NCI-H1694 (cell line): ENCODE measurements at regions not wholly inside any gene's neighbourhood (a gene's known extent, or its start where the extent isn't known, plus 50 kb on each side); places are given as distances from the start of the nearest gene placed in this dataset.
"Not testable (repeated sequence)": the region's sequence is repeated elsewhere in the genome, so short reads cannot be mapped to it uniquely, and the experiment has no call there.

ENCODE experiments used
- DNase-seq: peaks from one replicate; lab custom pipeline; 2025; lab: John Stamatoyannopoulos, UW

GRCh38 chr12:42916143-42916542 lies 326.6 kb upstream of the PRICKLE1 start:
- DNase-seq: no peak

DNA sequence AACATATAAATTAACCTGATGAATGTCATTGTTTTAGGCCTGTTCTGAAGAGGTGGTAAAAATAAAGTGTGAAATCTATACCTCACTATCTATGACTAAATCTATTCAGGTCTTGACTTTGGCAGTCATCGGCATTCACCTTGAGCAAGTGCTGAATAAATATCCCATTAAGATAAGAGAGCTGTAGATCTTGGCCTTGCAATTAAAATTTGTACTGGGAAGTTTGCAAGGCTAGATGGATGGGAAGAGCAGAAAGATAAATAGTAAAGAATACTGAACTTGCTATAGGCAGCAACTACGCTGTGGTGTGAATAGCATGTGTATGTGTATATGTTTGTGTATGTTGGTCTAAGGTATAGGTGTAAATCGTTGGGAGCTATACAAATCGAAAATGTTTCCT lies 325.9 kb upstream of the PRICKLE1 start:
- no peak for DNase-seq

DNA sequence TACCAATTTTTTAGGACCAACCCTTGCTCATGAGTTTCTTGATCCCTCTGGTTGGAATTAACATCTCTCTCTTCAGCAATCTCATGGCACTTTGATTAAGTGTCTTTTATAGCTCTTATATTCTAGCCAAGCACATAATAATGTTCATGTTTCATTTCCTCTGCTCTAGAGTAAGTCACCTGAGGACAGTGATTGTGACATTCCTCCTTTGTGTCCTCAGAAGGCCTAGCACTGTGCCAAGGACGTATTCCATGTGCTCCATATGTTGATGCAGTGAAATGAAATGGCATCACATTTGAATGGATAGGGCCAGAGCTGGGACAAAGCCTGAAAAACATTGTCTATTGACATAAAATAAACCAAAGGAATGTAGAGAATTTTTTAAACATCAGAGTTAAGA lies 322.8 kb upstream of the PRICKLE1 start:
- DNase-seq: no peak

DNA sequence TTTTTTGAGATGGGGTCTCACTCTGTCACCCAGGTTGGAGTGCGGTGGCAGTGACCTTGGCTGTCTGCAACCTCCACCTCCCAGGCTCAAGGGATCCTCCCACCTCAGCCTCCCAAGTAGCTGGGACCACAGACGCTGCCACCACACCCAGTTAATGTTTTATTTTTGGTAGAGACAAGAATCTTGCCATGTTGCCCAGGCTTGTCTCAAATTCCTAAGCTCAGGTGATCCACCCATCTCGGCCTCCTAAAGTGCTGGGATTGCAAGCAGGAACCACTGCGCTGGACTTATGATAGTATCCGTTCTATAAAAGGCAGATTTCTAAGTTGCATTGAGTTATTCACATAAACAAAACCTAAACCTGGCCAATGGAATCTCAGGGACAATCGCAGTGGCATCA lies 321.1 kb upstream of the PRICKLE1 start:
- no peak for DNase-seq

DNA sequence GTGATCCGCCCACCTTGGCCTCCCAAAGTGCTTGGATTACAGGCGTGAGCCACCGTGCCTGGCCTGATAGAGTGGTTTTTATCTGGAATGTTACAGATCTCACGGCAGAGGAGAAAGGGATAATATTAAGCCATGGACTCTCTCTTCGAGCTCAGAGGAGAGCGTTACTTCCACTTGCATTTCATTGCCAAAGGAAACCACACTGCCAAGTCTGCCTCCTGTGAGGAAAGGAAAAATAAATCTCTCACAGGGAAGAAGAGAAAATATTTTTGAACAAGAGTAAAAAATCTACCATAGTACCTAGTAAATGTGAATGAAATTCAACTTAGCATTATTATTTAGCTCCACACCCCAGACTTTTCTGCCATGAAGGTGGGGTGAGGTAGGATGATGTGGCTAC lies 319.2 kb upstream of the PRICKLE1 start:
- no peak for DNase-seq

DNA sequence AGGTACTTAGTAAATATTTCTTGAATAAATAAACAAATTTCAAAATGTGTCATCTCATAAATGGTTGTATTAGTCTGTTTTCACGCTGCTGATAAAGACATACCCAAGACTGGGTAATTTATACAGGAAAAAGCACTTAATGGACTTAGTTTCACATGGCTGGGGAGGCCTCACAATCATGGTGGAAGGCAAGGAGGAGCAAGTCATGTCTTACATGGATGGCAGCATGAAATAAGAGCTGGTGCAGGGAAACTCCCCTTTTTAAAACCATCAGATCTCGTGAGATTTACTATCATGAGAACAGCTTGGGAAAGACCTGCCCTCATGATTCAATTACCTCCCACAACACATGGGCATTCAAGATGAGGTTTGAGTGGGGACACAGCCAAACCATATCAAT lies 317.3 kb upstream of the PRICKLE1 start:
- DNase-seq: not testable (repeated sequence)

- no peak for DNase-seq
Observed at GRCh38 chr12:42905419-42905705, 315.8 kb upstream of the PRICKLE1 start.

- no peak for DNase-seq
Observed at GRCh38 chr12:42904683-42905418, 315.3 kb upstream of the PRICKLE1 start.

DNA sequence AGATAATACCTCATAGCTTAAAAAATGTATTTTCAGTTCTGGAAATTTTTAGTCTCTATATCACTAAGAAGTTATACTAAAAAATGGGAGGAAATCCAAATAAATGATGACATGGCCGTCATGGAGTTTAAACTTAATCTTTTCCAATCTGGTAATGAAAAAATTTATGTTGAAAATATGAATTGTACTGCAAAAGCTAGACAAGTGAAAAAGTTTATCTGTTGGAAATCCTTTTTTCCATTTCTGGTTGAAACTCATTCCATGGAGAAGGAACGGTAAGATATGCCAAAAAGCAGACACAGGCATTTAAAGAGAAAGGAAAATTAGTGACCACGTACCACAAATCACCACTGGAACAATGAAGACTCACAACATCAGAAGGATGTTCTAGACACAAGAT lies 314.2 kb upstream of the PRICKLE1 start:
- no peak for DNase-seq

DNA sequence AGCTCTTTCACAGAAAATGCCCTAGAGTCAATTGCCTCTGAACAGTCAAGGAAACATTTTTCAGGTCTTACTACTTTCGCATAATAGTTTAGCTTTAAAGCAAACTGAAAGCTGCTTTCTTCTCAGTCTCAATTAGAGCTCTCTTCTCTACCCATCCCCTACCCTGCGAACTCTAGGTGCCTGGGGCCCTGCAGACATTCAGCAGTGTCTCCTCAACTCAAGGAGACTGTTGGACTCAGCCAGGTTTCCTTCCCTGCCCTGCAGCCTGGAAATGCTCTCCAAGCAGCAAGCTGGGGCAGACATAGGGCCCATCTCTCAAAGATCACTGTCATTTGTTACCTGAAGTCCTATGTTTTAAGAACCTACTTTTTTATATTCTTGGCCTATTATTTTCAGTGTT lies 312.5 kb upstream of the PRICKLE1 start:
- no peak for DNase-seq

GRCh38 chr12:42893803-42894202 lies 304.3 kb upstream of the PRICKLE1 start:
- DNase-seq: no peak

GRCh38 chr12:42892702-42893551 lies 303.4 kb upstream of the PRICKLE1 start:
- DNase-seq: no peak

- no peak for DNase-seq
Observed at GRCh38 chr12:42887657-42888056, 298.1 kb upstream of the PRICKLE1 start.

GRCh38 chr12:42886160-42886559 lies 296.6 kb upstream of the PRICKLE1 start:
- DNase-seq: no peak

GRCh38 chr12:42885677-42886076 lies 296.1 kb upstream of the PRICKLE1 start:
- no peak for DNase-seq

DNA sequence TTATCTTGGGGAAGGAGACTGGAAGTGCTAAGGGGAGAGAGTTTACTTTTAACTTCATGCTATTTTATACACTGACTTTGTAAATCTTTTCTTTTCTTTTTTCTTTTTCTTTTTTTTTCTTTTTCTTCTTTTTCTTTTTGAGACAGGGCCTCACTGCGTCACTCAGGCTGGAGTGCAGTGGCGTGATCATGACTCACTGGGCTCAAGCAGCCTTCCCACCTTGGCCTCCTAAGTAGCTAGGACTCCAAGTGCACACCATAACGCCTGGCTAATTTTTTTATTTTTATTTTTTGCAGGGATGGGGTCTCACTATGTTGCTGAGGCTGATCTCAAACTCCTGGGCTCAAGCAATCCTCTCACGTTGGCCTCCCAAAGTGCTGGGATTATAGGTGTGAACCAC lies 294.6 kb upstream of the PRICKLE1 start:
- no peak for DNase-seq

- DNase-seq: no peak
Observed at GRCh38 chr12:42873401-42873800, 283.9 kb upstream of the PRICKLE1 start.

DNA sequence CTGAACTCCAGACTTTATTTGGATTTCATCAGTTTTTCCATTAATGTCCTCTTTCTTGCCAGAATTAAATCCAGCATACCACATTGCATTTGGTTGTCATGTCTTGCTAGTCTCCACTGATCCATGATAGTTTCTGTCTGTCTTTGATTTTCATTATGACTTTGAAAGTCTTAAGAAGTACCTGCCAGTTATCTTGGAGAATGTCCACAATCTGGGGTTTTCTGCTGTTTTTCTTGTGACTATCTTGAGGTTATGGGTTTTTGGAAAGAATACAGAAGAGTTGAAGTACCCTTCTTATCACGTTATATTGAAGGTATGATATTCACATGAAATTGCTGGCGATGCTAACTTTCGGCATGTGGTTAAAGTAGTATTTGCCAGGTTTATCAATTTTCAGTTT lies 282.3 kb upstream of the PRICKLE1 start:
- DNase-seq: no peak

DNA sequence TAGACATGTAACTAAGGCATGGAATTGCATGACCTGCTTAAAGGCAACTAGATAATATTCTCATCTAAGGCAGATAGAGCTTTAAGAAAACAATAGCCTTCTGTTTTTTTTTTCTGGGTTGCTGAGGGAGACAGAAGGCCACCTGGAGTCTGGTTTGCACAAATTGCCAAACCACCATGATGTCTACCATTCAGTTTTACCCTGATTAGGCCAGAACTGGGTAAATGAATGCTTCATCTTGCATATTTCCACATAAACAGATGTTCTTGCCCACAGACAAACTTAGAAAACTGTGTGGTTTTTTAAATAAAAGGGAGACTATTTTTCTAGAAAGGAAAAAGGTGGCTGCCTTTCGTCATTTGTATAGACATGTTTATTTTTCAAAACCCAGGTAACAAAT lies 278.7 kb upstream of the PRICKLE1 start:
- DNase-seq: no peak

DNA sequence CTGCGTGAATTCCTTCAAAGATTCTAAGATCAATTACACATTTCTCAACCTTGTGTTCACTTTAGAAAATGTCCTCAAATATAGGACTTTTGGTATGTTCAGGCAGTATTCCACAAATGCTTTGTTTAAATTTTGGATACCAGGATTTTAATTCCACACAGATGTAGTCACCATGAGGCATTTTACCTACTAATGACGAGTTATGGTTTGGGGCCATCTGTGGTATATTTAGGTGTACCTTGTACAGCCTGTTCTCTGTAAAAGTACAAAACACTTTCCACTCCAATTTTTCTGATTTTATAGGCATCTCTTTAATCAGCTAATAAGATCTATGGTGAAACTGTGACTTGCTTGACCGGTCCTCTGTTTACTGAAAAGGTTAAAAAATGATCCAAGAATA lies 275.7 kb upstream of the PRICKLE1 start:
- DNase-seq: no peak

DNA sequence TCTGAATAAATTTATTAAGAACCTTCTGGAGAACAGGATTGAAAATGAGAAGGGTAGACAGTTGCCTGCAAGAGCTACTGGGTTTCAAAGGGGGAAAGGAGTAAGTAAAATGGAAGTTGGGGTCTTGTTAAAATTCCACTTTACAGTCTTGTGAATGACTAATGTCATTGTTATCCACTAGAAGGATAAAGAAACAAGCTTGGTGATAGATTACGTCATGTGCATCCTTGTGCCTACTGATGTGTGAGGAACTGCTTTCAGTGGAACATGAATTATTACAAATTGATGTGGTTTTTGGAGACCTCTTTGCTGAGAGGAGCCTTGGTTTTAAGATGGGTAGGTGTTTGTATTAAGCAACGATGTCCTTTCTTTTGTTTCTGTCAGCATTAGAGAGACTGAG lies 272.5 kb upstream of the PRICKLE1 start:
- DNase-seq: no peak

- DNase-seq: not testable (repeated sequence)
Observed at GRCh38 chr12:42860331-42860730, 270.8 kb upstream of the PRICKLE1 start.

- DNase-seq: no peak
Observed at GRCh38 chr12:42859612-42860011, 270.1 kb upstream of the PRICKLE1 start.

- no peak for DNase-seq
Observed at GRCh38 chr12:42857106-42857505, 267.6 kb upstream of the PRICKLE1 start.
